Sigmoid colon (tissue), 4 donors: ENCODE measurements at regions not wholly inside any gene's neighbourhood (a gene's known extent, or its start where the extent isn't known, plus 50 kb on each side); places are given as distances from the start of the nearest gene placed in this dataset.

Experiments
- CTCF ChIP-seq, 4 experiments: fragments of 450-650 bp in 3 of 4; fragments of 200-600 bp in 1 of 4; IDR thresholded peaks; one replicate each; pipeline ENCODE4 v1.5.1; 2016 to 2019; ENCODE audit warnings: antibody characterized with exemption in 4 of 4, mild to moderate bottlenecking in 3 of 4, moderate library complexity in 2 of 4
- EP300 ChIP-seq, 4 donors: sonication (generic); formaldehyde crosslinking; IDR thresholded peaks; one replicate each; pipeline ENCODE4 v1.6.1; 2017; ENCODE audit warnings: antibody characterized with exemption in 4 of 4

GRCh38 chr9:87184956-87185642 is 237.8 kb upstream of the GAS1 start:
- TF ChIP-seq CTCF (IDR thresholded peaks at IDR 0.05) (no peak), EP300 (IDR thresholded peaks at IDR 0.05) (no peak)
